ENCODE measurements at regions not wholly inside any gene's neighbourhood (a gene's known extent, or its start where the extent isn't known, plus 50 kb on each side); places are given as distances from the start of the nearest gene placed in this dataset.

GRCh38 chr4:77398256-77398655 is 207.4 kb upstream of the CXCL13 start:
- no TSS peak for BruUV-seq (replicated peaks)
- in situ Hi-C loops (cut with HindIII; ENCODE audit: extremely low pct_ligation_motif_present, low pct_unique_long_range_greater_than_20kb), result no loop called here
- ATAC-seq, result no peak
- Histone ChIP-seq H4K20me1 (ENCODE audit: insufficient read depth, low read length) (no peaks in the 10 kb centered on the region), H3K4me1 (ENCODE audit: insufficient read depth, low read length) (no peaks in the 10 kb centered on the region), H3K79me2 (ENCODE audit: insufficient read depth, low read length) (no peaks in the 10 kb centered on the region), H2AFZ (ENCODE audit: low read length) (no peak overlapping the region), H3K9ac (ENCODE audit: insufficient read depth, low read depth, low read length) (no peak overlapping the region), H3K4me3 (replicated peaks in 1 of 3; ENCODE audit: insufficient read depth in 1 of 3, low read depth in 2 of 3, low read length in 3 of 3) (no peak overlapping the region), H3K36me3 (replicated peaks in 1 of 2; ENCODE audit: control insufficient read depth in 1 of 2, insufficient read depth in 2 of 2, low read length in 2 of 2) (no peaks in the 10 kb centered on the region), H3K9me3 (ENCODE audit: low read length) (no peaks in the 10 kb centered on the region), H3K27me3 (ENCODE audit: control insufficient read depth in 1 of 2, insufficient read depth in 2 of 2, low read length in 2 of 2) (no peaks in the 10 kb centered on the region; a peak in 1 of 5 replicates), H3K27ac (ENCODE audit: extremely low read length, insufficient read depth, low read length) (no peak overlapping the region), H3K4me2 (ENCODE audit: low read depth, low read length) (no peak overlapping the region)
- POLR2A ChIA-PET, result no interaction called here
- intact Hi-C loops (cut with micrococcal nuclease; ENCODE audit: unreplicated experiment), result no loop called here
- WGBS (ENCODE audit: low lambda C conversion rate), result 100% methylated on average over 1 of the region's 1 CpG
- TF ChIP-seq HNRNPLL (IDR thresholded peaks at IDR 0.05; ENCODE audit: low read depth, low read length, poor library complexity, severe bottlenecking) (no peak), ZMYM4 (CRISPR knock-in tag; IDR thresholded peaks at IDR 0.05) (no peak), ZFYVE20 (CRISPR knock-in tag; IDR thresholded peaks at IDR 0.05; ENCODE audit: borderline replicate concordance, low read depth) (no peak), ZNF749 (CRISPR knock-in tag; IDR thresholded peaks at IDR 0.05; ENCODE audit: borderline replicate concordance) (no peak), ZNF550 (CRISPR knock-in tag; IDR thresholded peaks at IDR 0.05; ENCODE audit: borderline replicate concordance) (no peak), ZNF407 (CRISPR knock-in tag; IDR thresholded peaks at IDR 0.05; ENCODE audit: not compliant biosample characterization) (no peak), ZNF614 (CRISPR knock-in tag; IDR thresholded peaks at IDR 0.05; ENCODE audit: borderline replicate concordance) (no peak), ZNF235 (CRISPR knock-in tag; IDR thresholded peaks at IDR 0.05; ENCODE audit: borderline replicate concordance) (no peak), JDP2 (CRISPR knock-in tag; IDR thresholded peaks at IDR 0.05; ENCODE audit: borderline replicate concordance) (no peak), ZNF670 (CRISPR knock-in tag; IDR thresholded peaks at IDR 0.05; ENCODE audit: borderline replicate concordance) (no peak)
- FAIRE-seq, result no peak
- CTCF ChIA-PET (ENCODE audit: low intra/inter-chr PET ratio, low total read pairs), result no interaction called here
- DNase-seq (ENCODE audit: low spot score), result no peak

Measured in HepG2 (cell line).